ENCODE measurements at regions not wholly inside any gene's neighbourhood (a gene's known extent, or its start where the extent isn't known, plus 50 kb on each side); places are given as distances from the start of the nearest gene placed in this dataset.

DNA sequence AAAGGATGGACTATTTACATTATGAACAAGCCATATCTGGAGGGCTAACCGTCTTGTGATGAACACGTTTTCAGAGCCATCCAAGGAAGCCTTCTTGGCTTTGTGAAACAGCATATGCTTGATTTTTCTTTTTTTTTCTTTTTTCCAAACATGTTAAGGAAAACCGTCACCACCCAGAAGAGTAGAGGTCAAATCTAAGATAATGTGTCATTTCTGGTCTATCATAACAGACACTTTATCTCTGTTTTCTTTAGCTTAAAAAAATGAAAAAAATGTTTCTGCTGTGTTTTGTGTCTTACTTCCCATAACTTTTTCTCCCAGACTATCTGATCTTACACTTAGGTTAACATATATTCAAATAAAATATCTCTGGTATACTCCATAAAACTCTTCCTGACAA, 76.1 kb upstream of the DGKB start:
- Histone ChIP-seq H3K14ac (ENCODE audit: insufficient read length) (no peak overlapping the region), H3K4me2 (ENCODE audit: insufficient read depth in 1 of 2, low read depth in 2 of 2, low read length in 2 of 2) (no peak overlapping the region), H3K9me3 (ENCODE audit: insufficient read depth in 2 of 2, low read depth in 1 of 2, low read length in 1 of 2) (no peaks in the 10 kb centered on the region), H2BK20ac (ENCODE audit: low read length) (no peak overlapping the region), H4K91ac (replicated peaks; ENCODE audit: insufficient read length, low read length) (no peak overlapping the region), H3K27me3 (replicated peaks in 1 of 4; ENCODE audit: control insufficient read depth in 3 of 4, extremely low read depth in 1 of 4, insufficient read depth in 3 of 4, low read length in 3 of 4) (no peaks in the 10 kb centered on the region), H4K20me1 (replicated peaks in 1 of 2; ENCODE audit: control insufficient read depth in 1 of 2, insufficient read depth in 2 of 2, low read length in 2 of 2) (no peaks in the 10 kb centered on the region), H2AK5ac (ENCODE audit: low read depth, low read length) (no peak overlapping the region), H2BK12ac (ENCODE audit: low read depth, low read length) (no peak overlapping the region), H3K23ac (ENCODE audit: insufficient read length) (no peak overlapping the region), H3K4me3 (ENCODE audit: extremely low read depth in 1 of 4, insufficient read depth in 2 of 4, low read depth in 3 of 4, low read length in 4 of 4) (no peak overlapping the region), H4K8ac (ENCODE audit: extremely low read depth, insufficient read depth, low read length) (no peak overlapping the region), H2BK120ac (replicated peaks; ENCODE audit: low read depth, low read length) (no peak overlapping the region), H2BK15ac (ENCODE audit: low read length) (no peak overlapping the region), H3K4me1 (replicated peaks in 1 of 4; ENCODE audit: control insufficient read depth in 3 of 4, insufficient read depth in 4 of 4, low read length in 3 of 4) (no peaks in the 10 kb centered on the region), H3K56ac (replicated peaks; ENCODE audit: insufficient read length, low read depth, low read length) (no peak overlapping the region), H4K5ac (ENCODE audit: insufficient read length, low read depth, low read length) (no peak overlapping the region), H3K4ac (replicated peaks; ENCODE audit: insufficient read length, low read depth, low read length) (no peak overlapping the region), H3K36me3 (ENCODE audit: control insufficient read depth in 2 of 4, insufficient read depth in 4 of 4, low read length in 3 of 4) (no peaks in the 10 kb centered on the region), H3K18ac (ENCODE audit: extremely low read depth, low read length) (no peak overlapping the region), H3K23me2 (ENCODE audit: low read depth, low read length) (no peaks in the 10 kb centered on the region), H3K79me2 (ENCODE audit: control insufficient read depth in 1 of 2, insufficient read depth in 2 of 2, low read length in 2 of 2) (no peaks in the 10 kb centered on the region), H2BK5ac (ENCODE audit: low read depth, low read length) (no peak overlapping the region), H2AFZ (ENCODE audit: low read length) (no peak overlapping the region), H3K27ac (ENCODE audit: low read depth, low read length) (no peak overlapping the region), H3K9ac (replicated peaks in 1 of 4; ENCODE audit: extremely low read depth in 1 of 4, low read depth in 3 of 4, low read length in 3 of 4) (no peak overlapping the region), H3K79me1 (ENCODE audit: low read depth, low read length) (no peaks in the 10 kb centered on the region)
- DNase-seq (ENCODE audit: low read depth in 1 of 2, low spot score in 2 of 2) (no peak), FAIRE-seq (no peak)
- POLR2A ChIA-PET (ENCODE audit: partially characterized antibody), result no interaction called here
- CTCF ChIA-PET (ENCODE audit: partially characterized antibody), result interaction anchor here (0.6 to 1.6 kb wide), 2 partner anchors 16 to 394 kb away, joined by 3 to 5 read pairs; no protein-coding TSS in a partner anchor
- WGBS, 2 experiments (ENCODE audit: extremely low coverage in 1 of 2, insufficient coverage in 1 of 2, insufficient read length in 1 of 2, insufficient replicate concordance in 2 of 2, low coverage in 1 of 2, low lambda C conversion rate in 2 of 2, missing lambda C conversion rate in 1 of 2), result 89% methylated on average over 3 of the region's 3 CpGs; no CpG with 5 or more reads in 1 of the 2 experiments
- TF ChIP-seq MAFK (IDR thresholded peaks at IDR 0.05; ENCODE audit: low read depth, low read length), result no peak
- TF ChIP-seq ATF3 (IDR thresholded peaks at IDR 0.05; ENCODE audit: insufficient read depth, low read depth, low read length), result no peak
- no peak for TF ChIP-seq TAF1 (IDR thresholded peaks at IDR 0.05; ENCODE audit: low read depth, low read length)
- TF ChIP-seq TEAD4 (IDR thresholded peaks at IDR 0.05; ENCODE audit: low read depth, low read length), result no peak
